Endothelial cell of hepatic sinusoid (primary cell): ENCODE measurements at regions not wholly inside any gene's neighbourhood (a gene's known extent, or its start where the extent isn't known, plus 50 kb on each side); places are given as distances from the start of the nearest gene placed in this dataset.

Experiments used
- in situ Hi-C: cut with HindIII; loops from 2 replicates; pipeline ENCODE4 v1.10.0; 2017; ENCODE audit warnings: low sequenced_read_pairs

GRCh38 chr15:31545257-31545656 is 218.6 kb downstream of the KLF13 start:
- in situ Hi-C loops, result no loop called here

- in situ Hi-C loops, result no loop called here
Observed at GRCh38 chr15:31550211-31550977, 223.8 kb downstream of the KLF13 start.

- in situ Hi-C loops, result no loop called here
Observed at GRCh38 chr15:31551323-31551722, 224.7 kb downstream of the KLF13 start.

GRCh38 chr15:31552482-31553099 is 226.0 kb downstream of the KLF13 start:
- in situ Hi-C loops, result no loop called here

GRCh38 chr15:31554261-31554660 is 227.6 kb downstream of the KLF13 start:
- in situ Hi-C loops, result no loop called here

- in situ Hi-C loops, result no loop called here
Observed at GRCh38 chr15:31555022-31555421, 228.4 kb downstream of the KLF13 start.

GRCh38 chr15:31556494-31557150 is 230.0 kb downstream of the KLF13 start:
- in situ Hi-C loops, result no loop called here

GRCh38 chr15:31557899-31558298 is 231.3 kb downstream of the KLF13 start:
- in situ Hi-C loops, result no loop called here

GRCh38 chr15:31558840-31559239 is 232.2 kb downstream of the KLF13 start:
- in situ Hi-C loops, result no loop called here

GRCh38 chr15:31559786-31560185 is 233.2 kb downstream of the KLF13 start:
- in situ Hi-C loops, result no loop called here

- in situ Hi-C loops, result no loop called here
Observed at GRCh38 chr15:31560643-31561042, 234.0 kb downstream of the KLF13 start.

GRCh38 chr15:31561156-31561555 is 234.5 kb downstream of the KLF13 start:
- in situ Hi-C loops, result no loop called here

- in situ Hi-C loops, result no loop called here
Observed at GRCh38 chr15:31563001-31563400, 236.4 kb downstream of the KLF13 start.

GRCh38 chr15:31563421-31563820 is 236.8 kb downstream of the KLF13 start:
- in situ Hi-C loops, result no loop called here

GRCh38 chr15:31567861-31568260 is 241.2 kb downstream of the KLF13 start:
- in situ Hi-C loops, result no loop called here

GRCh38 chr15:31569836-31570235 is 243.2 kb downstream of the KLF13 start:
- in situ Hi-C loops, result no loop called here

- in situ Hi-C loops, result no loop called here
Observed at GRCh38 chr15:31570591-31570990, 244.0 kb downstream of the KLF13 start.

- in situ Hi-C loops, result no loop called here
Observed at GRCh38 chr15:31571676-31572075, 245.0 kb downstream of the KLF13 start.

- in situ Hi-C loops, result no loop called here
Observed at GRCh38 chr15:31573759-31574158, 247.1 kb downstream of the KLF13 start.

GRCh38 chr15:31574766-31575165 is 248.1 kb downstream of the KLF13 start:
- in situ Hi-C loops, result no loop called here

- in situ Hi-C loops, result no loop called here
Observed at GRCh38 chr15:31577108-31577507, 250.5 kb downstream of the KLF13 start.

- in situ Hi-C loops, result no loop called here
Observed at GRCh38 chr15:31579282-31579681, 252.6 kb downstream of the KLF13 start.
